ENCODE measurements at regions not wholly inside any gene's neighbourhood (a gene's known extent, or its start where the extent isn't known, plus 50 kb on each side); places are given as distances from the start of the nearest gene placed in this dataset.

- no peak for DNase-seq (ENCODE audit: low read depth)
- H3K4me3 ChIP-seq (ENCODE audit: low read length), result no peak overlapping the region
- no peak for TF ChIP-seq CTCF (conservative IDR thresholded peaks at IDR 0.05; ENCODE audit: low read depth, low read length)
Observed at GRCh38 chr2:82155469-82155868, 1850.9 kb upstream of the LRRTM1 start.

GRCh38 chr2:82143343-82143742 lies 1838.8 kb upstream of the LRRTM1 start:
- H3K4me3 ChIP-seq (ENCODE audit: low read length), result no peak overlapping the region
- no peak for TF ChIP-seq CTCF (conservative IDR thresholded peaks at IDR 0.05; ENCODE audit: low read depth, low read length)
- no peak for DNase-seq (ENCODE audit: low read depth)

- H3K4me3 ChIP-seq (ENCODE audit: low read length), result no peak overlapping the region
- TF ChIP-seq CTCF (conservative IDR thresholded peaks at IDR 0.05; ENCODE audit: low read depth, low read length), result no peak
- no peak for DNase-seq (ENCODE audit: low read depth)
Observed at GRCh38 chr2:82139979-82140611, 1835.5 kb upstream of the LRRTM1 start.

- H3K4me3 ChIP-seq (ENCODE audit: low read length), result no peak overlapping the region
- no peak for DNase-seq (ENCODE audit: low read depth)
- TF ChIP-seq CTCF (conservative IDR thresholded peaks at IDR 0.05; ENCODE audit: low read depth, low read length), result no peak
Observed at GRCh38 chr2:82137441-82137840, 1832.9 kb upstream of the LRRTM1 start.

GRCh38 chr2:82128051-82128450 lies 1823.5 kb upstream of the LRRTM1 start:
- TF ChIP-seq CTCF (conservative IDR thresholded peaks at IDR 0.05; ENCODE audit: low read depth, low read length), result no peak
- no peak overlapping the region for H3K4me3 ChIP-seq (ENCODE audit: low read length)
- no peak for DNase-seq (ENCODE audit: low read depth)

- no peak for DNase-seq (ENCODE audit: low read depth)
- no peak for TF ChIP-seq CTCF (conservative IDR thresholded peaks at IDR 0.05; ENCODE audit: low read depth, low read length)
- H3K4me3 ChIP-seq (ENCODE audit: low read length), result no peak overlapping the region
Observed at GRCh38 chr2:82124629-82125028, 1820.1 kb upstream of the LRRTM1 start.

- no peak for DNase-seq (ENCODE audit: low read depth)
- TF ChIP-seq CTCF (conservative IDR thresholded peaks at IDR 0.05; ENCODE audit: low read depth, low read length), result no peak
- no peak overlapping the region for H3K4me3 ChIP-seq (ENCODE audit: low read length)
Observed at GRCh38 chr2:82120654-82121053, 1816.1 kb upstream of the LRRTM1 start.
